NT2/D1 (cell line): ENCODE measurements at regions not wholly inside any gene's neighbourhood (a gene's known extent, or its start where the extent isn't known, plus 50 kb on each side); places are given as distances from the start of the nearest gene placed in this dataset.

Source experiments
- SUZ12 ChIP-seq: IDR thresholded peaks from 2 replicates; pipeline ENCODE4 v1.6.1; 2011; ENCODE audit not compliant: insufficient read length, insufficient read depth; ENCODE audit errors: extremely low read depth
- YY1 ChIP-seq: IDR thresholded peaks from 2 replicates; pipeline ENCODE4 v1.6.1; 2011; ENCODE audit not compliant: insufficient read length, insufficient read depth
- ZNF274 ChIP-seq: IDR thresholded peaks from 2 replicates; pipeline ENCODE4 v1.6.1; 2011; ENCODE audit warnings: mild to moderate bottlenecking, low read depth, low read length

DNA sequence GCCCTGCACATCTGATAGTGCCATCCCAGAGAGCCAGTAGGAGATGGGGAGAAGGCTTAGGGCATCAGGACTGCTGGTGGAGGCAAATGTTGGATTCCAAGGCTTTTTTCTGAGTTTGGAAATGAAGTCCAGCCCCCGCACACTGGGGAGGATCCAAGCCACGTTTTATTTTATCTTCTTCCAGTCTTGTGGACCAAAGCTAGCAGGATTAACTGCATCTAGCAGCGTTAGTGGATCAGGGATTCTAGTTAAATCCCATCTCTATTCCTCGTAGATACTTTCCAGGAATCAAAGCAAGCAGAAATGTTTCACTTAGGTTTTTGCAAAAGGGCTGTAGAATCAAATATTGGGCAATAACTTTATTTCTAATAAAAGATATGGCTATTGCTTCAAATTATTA is 114.7 kb upstream of the OR13F1 start:
- TF ChIP-seq SUZ12 (no peak), YY1 (no peak), ZNF274 (no peak)
